Smooth muscle cell (in vitro differentiated cells): ENCODE measurements at regions not wholly inside any gene's neighbourhood (a gene's known extent, or its start where the extent isn't known, plus 50 kb on each side); places are given as distances from the start of the nearest gene placed in this dataset.

Experiments used
- DNase-seq: peaks from one replicate; lab custom pipeline; 2025; ENCODE audit not compliant: unreplicated experiment; lab: John Stamatoyannopoulos, UW
- H2AFZ ChIP-seq: fragments of 200-600 bp; sonication (generic); 2 replicates; pipeline ENCODE4 v1.6.0; 2016; ENCODE audit warnings: antibody characterized with exemption, low read depth, mild to moderate bottlenecking
- H3F3A ChIP-seq: fragments of 200-600 bp; sonication (generic); 2 replicates; pipeline ENCODE4 v1.6.0; 2017; ENCODE audit warnings: antibody characterized with exemption, low read depth
- H3K27ac ChIP-seq: fragments of 200-600 bp; sonication (generic); 2 replicates; pipeline ENCODE4 v1.5.1; 2016; ENCODE audit warnings: low read depth, mild to moderate bottlenecking
- H3K27me3 ChIP-seq: fragments of 200-600 bp; sonication (generic); 2 replicates; pipeline ENCODE4 v1.6.1; 2016; ENCODE audit warnings: low read depth, mild to moderate bottlenecking
- H3K36me3 ChIP-seq: fragments of 200-600 bp; sonication (generic); 2 replicates; pipeline ENCODE4 v1.5.1; 2016; ENCODE audit warnings: low read depth
- H3K4me1 ChIP-seq: fragments of 200-600 bp; sonication (generic); 2 replicates; pipeline ENCODE4 v1.5.1; 2016; ENCODE audit warnings: low read depth
- H3K4me2 ChIP-seq: fragments of 200-600 bp; sonication (generic); 2 replicates; pipeline ENCODE4 v1.6.0; 2016; ENCODE audit warnings: mild to moderate bottlenecking
- H3K4me3 ChIP-seq: fragments of 200-600 bp; sonication (generic); 2 replicates; pipeline ENCODE4 v1.5.1; 2016; ENCODE audit warnings: mild to moderate bottlenecking
- H3K79me2 ChIP-seq: fragments of 200-600 bp; sonication (generic); 2 replicates; pipeline ENCODE4 v1.6.0; 2016; ENCODE audit warnings: low read depth, mild to moderate bottlenecking
- H3K9ac ChIP-seq: fragments of 200-600 bp; sonication (generic); 2 replicates; pipeline ENCODE4 v1.6.0; 2016; ENCODE audit warnings: low read depth
- H3K9me3 ChIP-seq: fragments of 200-600 bp; sonication (generic); replicated peaks from 2 replicates; pipeline ENCODE4 v1.5.1; 2016; ENCODE audit warnings: low read depth
- H4K20me1 ChIP-seq: fragments of 200-600 bp; sonication (generic); 2 replicates; pipeline ENCODE4 v1.6.0; 2016; ENCODE audit warnings: low read depth
- CTCF ChIP-seq: fragments of 200-600 bp; sonication (generic); IDR thresholded peaks from 2 replicates; pipeline ENCODE4 v1.5.1; 2017; ENCODE audit warnings: borderline replicate concordance, mild to moderate bottlenecking, antibody characterized with exemption; ENCODE audit not compliant: insufficient read depth, poor library complexity, severe bottlenecking
- WGBS: methylation state at CpG from one replicate; pipeline ENCODE4 v1.1.7; 2016; ENCODE audit warnings: low lambda C conversion rate; 5-methylcytosine and 5-hydroxymethylcytosine counted together

GRCh38 chr1:39105061-39105840, 79.1 kb downstream of the NDUFS5 start:
- Histone ChIP-seq H2AFZ (peak overlapping the region; percentile 67), H3K27me3 (no peaks in the 10 kb centered on the region), H3K9ac (peak overlapping the region; percentile 90), H3K36me3 (no peaks in the 10 kb centered on the region), H3K4me3 (peak overlapping the region; percentile 88), H3K4me2 (peak overlapping the region; percentile 90), H3F3A (peaks cover 37% of the 10 kb centered on the region), H3K9me3 (no peaks in the 10 kb centered on the region), H3K79me2 (peaks cover 45% of the 10 kb centered on the region), H4K20me1 (peaks cover 17% of the 10 kb centered on the region), H3K27ac (peak overlapping the region; percentile 95), H3K4me1 (peaks cover 51% of the 10 kb centered on the region)
- TF ChIP-seq CTCF: no peak
- WGBS: 2% methylated on average over 88 of the region's 116 CpGs
- DNase-seq: no peak

- DNase-seq: no peak
- peaks cover 57% of the 10 kb centered on the region for H3K4me1 ChIP-seq
- H3K27ac ChIP-seq: peak overlapping the region; percentile 95
- peak overlapping the region; percentile 57 for H2AFZ ChIP-seq
- no peaks in the 10 kb centered on the region for H3K36me3 ChIP-seq
- peak overlapping the region; percentile 90 for H3K4me2 ChIP-seq
- no peaks in the 10 kb centered on the region for H3K27me3 ChIP-seq
- 1% methylated on average over 32 of the region's 39 CpGs for WGBS
- peaks cover 48% of the 10 kb centered on the region for H3K79me2 ChIP-seq
- H4K20me1 ChIP-seq: peaks cover 17% of the 10 kb centered on the region
- H3K9me3 ChIP-seq: no peaks in the 10 kb centered on the region
- no peak for TF ChIP-seq CTCF
- H3F3A ChIP-seq: peaks cover 37% of the 10 kb centered on the region
- peak overlapping the region; percentile 88 for H3K4me3 ChIP-seq
- H3K9ac ChIP-seq: peak overlapping the region; percentile 89
These were observed 80.0 kb downstream of the NDUFS5 start for GRCh38 chr1:39105841-39106765.

GRCh38 chr1:39106801-39107327, 80.7 kb downstream of the NDUFS5 start:
- Histone ChIP-seq H3K27ac (peak overlapping the region; percentile 95), H3K79me2 (peaks cover 54% of the 10 kb centered on the region), H3K9me3 (no peaks in the 10 kb centered on the region), H3K9ac (peak overlapping the region; percentile 89), H3K27me3 (no peaks in the 10 kb centered on the region), H4K20me1 (peaks cover 20% of the 10 kb centered on the region), H3K4me2 (peak overlapping the region; percentile 90), H3K36me3 (no peaks in the 10 kb centered on the region), H2AFZ (no peak overlapping the region), H3K4me3 (peak overlapping the region; percentile 88), H3K4me1 (peaks cover 57% of the 10 kb centered on the region), H3F3A (peaks cover 37% of the 10 kb centered on the region)
- TF ChIP-seq CTCF: no peak
- DNase-seq: no peak
- 6% methylated on average over 4 of the region's 4 CpGs for WGBS
